ENCODE measurements at regions not wholly inside any gene's neighbourhood (a gene's known extent, or its start where the extent isn't known, plus 50 kb on each side); places are given as distances from the start of the nearest gene placed in this dataset. TPM values are rescaled to one million over a fixed set of nuclear protein-coding genes. Genes with fewer than 3 reads are reported as not detected.

Small RNA genes in the stretch of these regions (small RNA-seq; reads per million reads assigned to genes)
- not detected for gene CKS1BP2 (ENCODE audit: low replicate concordance)
- not detected for gene RNU6-908P (ENCODE audit: low replicate concordance)
